Kidney epithelial cell (primary cell): ENCODE measurements at regions not wholly inside any gene's neighbourhood (a gene's known extent, or its start where the extent isn't known, plus 50 kb on each side); places are given as distances from the start of the nearest gene placed in this dataset.

Source experiments
- DNase-seq: peaks from one replicate; pipeline ENCODE4 v3.0.0-alpha.2; 2010; ENCODE audit warnings: low read depth
- H3K27me3 ChIP-seq: 2 replicates; pipeline ENCODE4 v1.6.0; 2011; ENCODE audit warnings: low read length; ENCODE audit not compliant: control insufficient read depth, insufficient read depth
- H3K36me3 ChIP-seq: 2 replicates; pipeline ENCODE4 v1.5.1; 2011; ENCODE audit warnings: low read length; ENCODE audit not compliant: control insufficient read depth, insufficient read depth
- H3K4me3 ChIP-seq: 2 replicates; pipeline ENCODE4 v1.5.1; 2011; ENCODE audit warnings: low read depth, mild to moderate bottlenecking, control low read depth, low read length
- TF ChIP-seq, protein P1 (sequence below): IDR thresholded peaks from 2 replicates; pipeline ENCODE4 v1.5.1; 2011; ENCODE audit warnings: mild to moderate bottlenecking, moderate library complexity, low read length, control low read depth, inconsistent platforms; ENCODE audit not compliant: insufficient read depth, poor library complexity, severe bottlenecking

DNA sequence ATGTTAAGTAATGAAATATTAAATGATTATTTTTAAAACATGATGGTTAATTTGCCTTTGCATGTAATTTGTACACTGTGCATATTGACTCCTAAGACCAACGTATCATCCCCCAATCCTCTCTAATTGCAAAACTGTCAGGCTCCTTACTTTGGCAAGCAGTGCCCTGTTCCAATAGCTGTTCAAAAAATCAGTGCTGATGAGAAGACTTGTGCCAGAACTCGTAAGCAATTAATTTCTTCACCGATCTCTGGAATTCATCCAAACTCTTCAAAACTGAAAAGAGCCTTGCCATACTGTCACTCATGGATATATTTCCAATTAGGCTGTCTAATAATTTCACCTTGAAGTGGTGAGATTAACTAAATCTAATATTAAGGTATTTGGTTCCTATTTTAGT, 493.9 kb upstream of the NDST4 start:
- H3K27me3 ChIP-seq: no peaks in the 10 kb centered on the region
- H3K4me3 ChIP-seq: no peak overlapping the region
- no peak for DNase-seq
- TF ChIP-seq, protein P1, sequence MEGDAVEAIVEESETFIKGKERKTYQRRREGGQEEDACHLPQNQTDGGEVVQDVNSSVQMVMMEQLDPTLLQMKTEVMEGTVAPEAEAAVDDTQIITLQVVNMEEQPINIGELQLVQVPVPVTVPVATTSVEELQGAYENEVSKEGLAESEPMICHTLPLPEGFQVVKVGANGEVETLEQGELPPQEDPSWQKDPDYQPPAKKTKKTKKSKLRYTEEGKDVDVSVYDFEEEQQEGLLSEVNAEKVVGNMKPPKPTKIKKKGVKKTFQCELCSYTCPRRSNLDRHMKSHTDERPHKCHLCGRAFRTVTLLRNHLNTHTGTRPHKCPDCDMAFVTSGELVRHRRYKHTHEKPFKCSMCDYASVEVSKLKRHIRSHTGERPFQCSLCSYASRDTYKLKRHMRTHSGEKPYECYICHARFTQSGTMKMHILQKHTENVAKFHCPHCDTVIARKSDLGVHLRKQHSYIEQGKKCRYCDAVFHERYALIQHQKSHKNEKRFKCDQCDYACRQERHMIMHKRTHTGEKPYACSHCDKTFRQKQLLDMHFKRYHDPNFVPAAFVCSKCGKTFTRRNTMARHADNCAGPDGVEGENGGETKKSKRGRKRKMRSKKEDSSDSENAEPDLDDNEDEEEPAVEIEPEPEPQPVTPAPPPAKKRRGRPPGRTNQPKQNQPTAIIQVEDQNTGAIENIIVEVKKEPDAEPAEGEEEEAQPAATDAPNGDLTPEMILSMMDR: no peak
- no peaks in the 10 kb centered on the region for H3K36me3 ChIP-seq

DNA sequence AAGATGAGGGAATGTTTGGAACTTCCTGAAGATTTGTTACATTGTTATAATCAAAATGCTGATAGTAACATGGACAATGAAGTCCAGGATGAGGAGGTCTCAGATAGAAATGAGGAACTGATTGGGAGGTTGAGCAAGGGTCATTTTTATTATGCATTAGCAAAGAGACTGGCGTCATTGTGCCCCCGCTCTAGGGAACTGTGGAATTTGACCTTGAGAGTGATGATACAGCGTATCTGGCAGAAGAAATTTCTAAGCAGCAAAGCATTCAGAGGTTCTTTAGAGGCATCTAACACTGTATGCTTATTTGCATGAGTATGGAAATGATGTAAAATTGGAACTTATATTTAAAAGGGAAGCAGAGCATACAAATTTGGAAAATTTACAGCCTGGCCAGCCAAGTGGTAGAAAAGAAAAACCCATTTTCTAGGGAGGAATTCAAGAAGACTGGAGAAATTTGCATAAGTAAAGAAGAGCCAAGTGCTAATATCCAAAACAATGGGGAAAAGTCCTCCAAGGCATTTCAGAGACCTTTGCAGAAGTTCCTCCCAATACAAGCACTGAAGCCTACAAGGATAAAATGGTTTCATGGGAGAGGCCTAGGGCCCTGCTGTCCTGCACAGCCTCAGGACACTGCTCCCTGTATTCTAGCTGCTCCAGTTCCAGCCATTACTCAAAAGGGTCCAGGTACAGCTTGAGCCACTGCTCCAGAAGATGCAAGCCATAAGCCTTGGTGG, 483.0 kb upstream of the NDST4 start:
- DNase-seq: no peak
- no peak overlapping the region for H3K4me3 ChIP-seq
- H3K27me3 ChIP-seq: no peaks in the 10 kb centered on the region
- TF ChIP-seq, protein P1: no peak
- no peaks in the 10 kb centered on the region for H3K36me3 ChIP-seq

DNA sequence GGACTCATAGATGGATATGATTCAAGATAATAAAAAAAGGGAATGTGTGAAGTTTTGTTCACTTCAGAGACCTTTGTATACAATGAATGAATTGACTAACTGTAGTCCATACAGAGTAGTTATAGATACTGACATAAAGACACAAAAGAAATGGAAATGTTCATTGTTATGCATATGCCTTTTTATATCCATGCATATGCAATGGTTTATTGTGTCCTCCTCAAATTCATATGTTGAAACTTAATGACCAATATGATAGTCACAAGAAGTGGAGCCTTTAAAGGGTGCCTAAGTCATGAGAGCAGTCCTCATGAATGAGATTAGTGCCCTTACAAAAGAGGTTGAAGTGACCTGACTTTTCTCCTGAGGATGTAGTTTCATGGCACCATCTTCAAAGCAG, 467.5 kb upstream of the NDST4 start:
- no peaks in the 10 kb centered on the region for H3K27me3 ChIP-seq
- H3K4me3 ChIP-seq: no peak overlapping the region
- TF ChIP-seq, protein P1: no peak
- no peak for DNase-seq
- no peaks in the 10 kb centered on the region for H3K36me3 ChIP-seq

GRCh38 chr4:115575851-115576250, 462.4 kb upstream of the NDST4 start:
- DNase-seq: no peak
- Histone ChIP-seq H3K27me3 (no peaks in the 10 kb centered on the region), H3K4me3 (no peak overlapping the region), H3K36me3 (no peaks in the 10 kb centered on the region)
- TF ChIP-seq, protein P1: no peak

DNA sequence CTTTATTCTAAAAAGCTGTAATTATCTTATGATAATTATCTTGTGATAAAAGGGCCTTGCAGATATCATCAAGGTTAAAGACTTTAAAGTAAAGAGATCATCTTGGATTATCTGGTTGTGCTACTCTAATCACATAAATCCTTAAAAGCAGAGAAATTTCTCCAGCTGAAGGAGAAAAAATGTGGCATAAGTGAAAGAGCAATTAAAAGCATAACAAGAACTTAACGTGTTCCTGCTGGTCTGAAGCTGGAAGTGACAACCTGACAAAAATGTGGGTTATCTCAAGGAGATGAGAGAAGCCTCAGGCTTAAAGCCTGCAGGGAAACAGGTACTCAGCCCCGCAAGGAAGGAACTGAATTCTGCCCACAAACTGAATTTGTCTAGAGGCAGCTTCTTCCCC, 449.1 kb upstream of the NDST4 start:
- no peak overlapping the region for H3K4me3 ChIP-seq
- TF ChIP-seq, protein P1: no peak
- DNase-seq: no peak
- no peaks in the 10 kb centered on the region for H3K36me3 ChIP-seq
- no peaks in the 10 kb centered on the region for H3K27me3 ChIP-seq

DNA sequence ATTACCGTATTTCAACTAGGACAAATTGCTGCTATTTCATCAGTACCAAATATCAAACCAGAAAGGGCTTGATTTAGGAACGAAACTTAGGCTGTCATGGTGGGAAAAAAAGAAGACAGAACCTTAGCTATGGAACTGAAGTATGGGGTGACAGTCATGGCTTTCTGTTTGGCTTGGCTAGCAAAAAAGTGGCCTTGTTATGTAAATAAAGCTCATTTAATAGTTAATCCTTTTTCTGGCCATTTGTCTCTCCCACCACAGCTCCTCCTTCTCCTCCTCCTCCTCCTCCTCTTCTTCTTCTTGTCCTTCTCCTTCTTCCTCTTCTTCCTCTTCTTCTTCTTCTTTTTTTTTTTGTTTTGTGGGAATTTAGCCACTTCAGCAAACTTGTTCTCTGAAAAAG, 434.7 kb upstream of the NDST4 start:
- no peaks in the 10 kb centered on the region for H3K27me3 ChIP-seq
- H3K36me3 ChIP-seq: no peaks in the 10 kb centered on the region
- TF ChIP-seq, protein P1: no peak
- H3K4me3 ChIP-seq: no peak overlapping the region
- DNase-seq: no peak
